Left ventricle myocardium inferior (tissue), 1 donor: ENCODE measurements at regions not wholly inside any gene's neighbourhood (a gene's known extent, or its start where the extent isn't known, plus 50 kb on each side); places are given as distances from the start of the nearest gene placed in this dataset.

Experiments
- DNase-seq: peaks from one replicate; pipeline ENCODE4 v3.0.0-alpha.2; 2020
- H3K27ac ChIP-seq: fragments of 200-600 bp; replicated peaks from 2 replicates; pipeline ENCODE4 v1.8.0; 2021
- H3K27me3 ChIP-seq: fragments of 200-600 bp; 2 replicates; pipeline ENCODE4 v1.8.0; 2021; ENCODE audit warnings: low read depth
- H3K36me3 ChIP-seq: fragments of 200-600 bp; 2 replicates; pipeline ENCODE4 v1.8.0; 2021
- H3K4me1 ChIP-seq: fragments of 200-600 bp; 2 replicates; pipeline ENCODE4 v1.8.0; 2021
- H3K4me3 ChIP-seq: fragments of 200-600 bp; 2 replicates; pipeline ENCODE4 v1.8.0; 2021; ENCODE audit warnings: mild to moderate bottlenecking, moderate library complexity
- H3K9me3 ChIP-seq: fragments of 200-600 bp; replicated peaks from 2 replicates; pipeline ENCODE4 v1.8.0; 2021
- CTCF ChIP-seq: fragments of 200-600 bp; IDR thresholded peaks from 2 replicates; pipeline ENCODE4 v1.8.0; 2021; ENCODE audit warnings: antibody characterized with exemption, mild to moderate bottlenecking, borderline replicate concordance
- intact Hi-C: fragments of 100-400 bp; cut with micrococcal nuclease; formaldehyde crosslinking; loops from one replicate; pipeline ENCODE4 v1.11.0; 2022
- donor health status: DM: no; HTN: yes; CAD: no; lungs with severe emphysema.

DNA sequence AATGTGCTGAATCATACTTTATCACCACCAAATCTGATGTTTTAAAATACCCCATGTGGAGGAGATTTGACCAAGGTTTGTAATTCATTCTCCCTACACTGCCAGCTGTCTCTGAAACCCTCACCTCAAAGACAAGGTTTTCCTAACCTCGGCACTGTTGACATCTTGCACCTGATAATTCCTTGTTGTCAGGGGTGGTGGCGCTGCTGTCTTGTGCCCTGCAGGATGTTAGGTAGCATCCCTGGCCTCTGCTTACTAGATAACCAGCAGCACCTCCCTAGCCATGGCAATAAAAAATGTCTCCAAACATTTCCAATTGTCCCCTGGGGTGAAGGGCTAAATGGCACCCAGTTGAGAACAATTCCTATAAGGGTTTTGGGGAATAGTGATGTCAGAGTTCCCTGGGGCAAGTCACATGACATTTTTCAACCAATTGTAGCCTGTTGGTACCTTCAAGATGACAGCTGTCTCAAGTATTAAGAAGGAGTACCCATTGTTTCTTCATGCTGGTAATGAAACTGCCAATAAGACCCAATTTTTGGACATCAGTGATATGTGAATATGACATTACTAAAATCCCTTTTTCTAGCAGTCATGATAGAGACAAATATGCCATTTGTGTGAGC, 160.6 kb upstream of the PLCXD3 start:
- Histone ChIP-seq H3K27me3 (no peaks in the 10 kb centered on the region), H3K4me3 (no peak overlapping the region), H3K4me1 (peaks cover 4% of the 10 kb centered on the region), H3K36me3 (no peaks in the 10 kb centered on the region), H3K27ac (no peak overlapping the region), H3K9me3 (no peaks in the 10 kb centered on the region)
- no peak for TF ChIP-seq CTCF
- no peak for DNase-seq
- intact Hi-C loops, result no loop called here

- no peak for DNase-seq
- no peak overlapping the region for H3K4me3 ChIP-seq
- TF ChIP-seq CTCF, result no peak
- H3K27ac ChIP-seq, result no peak overlapping the region
- no peaks in the 10 kb centered on the region for H3K9me3 ChIP-seq
- intact Hi-C loops, result no loop called here
- no peaks in the 10 kb centered on the region for H3K27me3 ChIP-seq
- no peaks in the 10 kb centered on the region for H3K36me3 ChIP-seq
- H3K4me1 ChIP-seq, result peaks cover 4% of the 10 kb centered on the region
Observed at GRCh38 chr5:41670216-41670615, 159.8 kb upstream of the PLCXD3 start.

DNA sequence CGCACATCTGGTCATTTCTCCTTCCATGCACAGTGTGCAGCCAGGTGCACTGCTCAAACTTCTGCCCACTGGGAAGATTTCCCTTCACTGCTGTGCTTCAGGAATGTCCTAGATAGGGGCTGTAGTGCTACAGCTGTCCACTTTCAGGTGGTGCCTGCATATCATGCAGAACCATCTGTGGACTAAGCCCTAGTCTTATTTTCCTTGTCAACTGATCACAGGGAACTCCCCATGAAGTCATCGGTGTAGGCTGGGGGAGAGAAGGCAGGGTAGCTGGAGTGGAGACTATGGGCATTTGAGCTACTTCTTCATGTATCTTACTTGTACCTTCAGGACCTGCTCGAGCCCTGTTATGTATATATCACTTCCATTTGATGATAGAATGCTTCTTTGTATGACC, 150.9 kb upstream of the PLCXD3 start:
- Histone ChIP-seq H3K4me3 (no peak overlapping the region), H3K27me3 (no peaks in the 10 kb centered on the region), H3K27ac (no peak overlapping the region), H3K9me3 (peaks cover 10% of the 10 kb centered on the region), H3K36me3 (no peaks in the 10 kb centered on the region), H3K4me1 (peaks cover 3% of the 10 kb centered on the region)
- no peak for TF ChIP-seq CTCF
- intact Hi-C loops, result no loop called here
- no peak for DNase-seq

- no peak for TF ChIP-seq CTCF
- no peaks in the 10 kb centered on the region for H3K27me3 ChIP-seq
- intact Hi-C loops, result no loop called here
Observed at GRCh38 chr5:41656597-41656996, 146.2 kb upstream of the PLCXD3 start.

GRCh38 chr5:41650131-41650530, 139.7 kb upstream of the PLCXD3 start:
- no peak overlapping the region for H3K27ac ChIP-seq
- no peaks in the 10 kb centered on the region for H3K36me3 ChIP-seq
- H3K9me3 ChIP-seq, result peaks cover 11% of the 10 kb centered on the region
- no peak for TF ChIP-seq CTCF
- intact Hi-C loops, result no loop called here
- no peak for DNase-seq
- no peak overlapping the region for H3K4me3 ChIP-seq
- H3K27me3 ChIP-seq, result no peaks in the 10 kb centered on the region
- H3K4me1 ChIP-seq, result peaks cover 13% of the 10 kb centered on the region

More at GRCh38 chr5:41656597-41656996, 146.2 kb upstream of the PLCXD3 start:
- Histone ChIP-seq H3K36me3 (no peaks in the 10 kb centered on the region), H3K27ac (no peak overlapping the region), H3K9me3 (peaks cover 11% of the 10 kb centered on the region), H3K4me1 (no peaks in the 10 kb centered on the region), H3K4me3 (no peak overlapping the region)
- DNase-seq, result no peak
